GM21381 (cell line): ENCODE measurements at regions not wholly inside any gene's neighbourhood (a gene's known extent, or its start where the extent isn't known, plus 50 kb on each side); places are given as distances from the start of the nearest gene placed in this dataset.
"Not testable (repeated sequence)": the region's sequence is repeated elsewhere in the genome, so short reads cannot be mapped to it uniquely, and the experiment has no call there.

Source experiments
- ATAC-seq: cut with Tn5 transposase; IDR thresholded peaks from one replicate; pipeline ENCODE4 v1.9.1; 2021; ENCODE audit warnings: mild to moderate bottlenecking, moderate library complexity; ENCODE audit not compliant: unreplicated experiment

DNA sequence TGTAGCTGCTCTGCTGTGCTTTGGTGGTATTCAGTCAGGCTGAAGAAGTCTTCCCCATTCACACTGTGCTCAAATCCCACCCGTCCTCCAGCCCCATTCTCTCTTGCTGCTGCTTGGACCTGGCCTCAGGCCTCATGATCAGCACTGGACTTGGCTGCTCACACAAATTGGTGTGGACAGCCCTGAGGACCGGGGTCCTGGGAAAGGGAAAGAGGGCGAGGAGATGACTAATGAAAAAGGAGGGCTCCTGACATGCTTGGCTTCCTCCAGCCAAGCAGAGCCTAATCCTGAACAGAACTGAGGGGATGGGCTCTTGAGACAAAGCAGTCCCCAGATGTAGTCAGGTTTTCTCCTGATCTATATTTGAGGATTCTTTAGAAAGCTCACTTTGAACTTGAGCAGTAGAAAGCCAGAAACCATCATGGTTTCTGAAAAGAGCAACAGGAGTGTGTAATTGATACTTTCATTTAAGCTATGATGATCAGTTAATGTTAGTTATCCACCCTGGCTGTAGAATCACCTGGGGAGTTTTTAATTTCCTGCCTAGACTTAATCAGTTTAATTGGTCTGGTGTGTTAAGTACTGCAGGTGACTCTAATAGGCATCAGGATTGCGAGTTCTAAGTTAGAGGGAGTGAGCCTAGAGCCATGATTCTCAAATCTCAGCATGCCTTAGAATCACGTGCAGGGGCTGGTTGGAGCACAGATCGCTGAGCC, 79.4 kb upstream of the THBS1 start:
- ATAC-seq = no peak

DNA sequence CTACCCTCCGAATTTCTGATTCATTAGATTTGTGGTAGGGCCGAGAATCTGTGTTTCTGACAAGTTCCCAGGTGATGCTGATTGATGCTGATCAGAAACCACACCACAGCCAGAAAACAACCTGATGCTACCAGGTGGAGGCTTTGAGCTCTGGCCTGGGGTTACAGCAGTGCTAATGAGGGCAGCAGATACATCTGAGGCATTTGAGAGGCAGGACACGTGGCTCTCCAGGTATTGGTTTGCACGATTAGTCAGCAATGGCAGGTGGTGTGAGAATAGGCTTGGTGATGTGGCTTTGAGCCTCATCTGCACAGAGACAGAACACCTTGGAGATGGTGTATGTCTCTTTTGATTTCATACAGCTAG, 78.8 kb upstream of the THBS1 start:
- no peak for ATAC-seq

DNA sequence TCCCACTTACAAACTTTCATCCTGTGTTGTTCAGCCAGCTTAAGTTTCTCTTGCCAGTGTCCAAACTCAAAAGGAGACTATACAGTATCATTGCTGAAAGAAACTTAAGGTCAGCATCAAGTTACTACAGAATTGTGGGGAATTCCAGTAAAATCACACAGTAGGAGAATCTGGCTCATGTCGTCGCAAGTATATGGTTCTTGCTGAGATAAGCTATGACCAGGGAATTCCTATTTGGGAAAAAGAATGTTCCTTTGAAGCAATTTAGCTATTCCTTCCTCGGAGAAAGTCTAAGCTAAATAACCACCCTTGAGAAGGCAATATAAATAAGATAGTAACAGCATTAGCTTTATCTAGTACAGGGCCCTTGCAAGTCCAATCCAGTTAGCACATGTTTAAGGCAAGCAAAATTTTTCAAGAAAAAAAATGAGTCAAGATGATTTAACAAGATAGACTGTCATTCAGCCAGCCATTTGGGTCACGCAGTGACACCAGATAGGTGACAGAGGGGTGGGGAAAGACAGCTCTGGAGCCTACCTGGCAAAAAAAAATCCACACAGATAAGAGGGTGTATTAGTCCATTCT, 78.2 kb upstream of the THBS1 start:
- no peak for ATAC-seq

DNA sequence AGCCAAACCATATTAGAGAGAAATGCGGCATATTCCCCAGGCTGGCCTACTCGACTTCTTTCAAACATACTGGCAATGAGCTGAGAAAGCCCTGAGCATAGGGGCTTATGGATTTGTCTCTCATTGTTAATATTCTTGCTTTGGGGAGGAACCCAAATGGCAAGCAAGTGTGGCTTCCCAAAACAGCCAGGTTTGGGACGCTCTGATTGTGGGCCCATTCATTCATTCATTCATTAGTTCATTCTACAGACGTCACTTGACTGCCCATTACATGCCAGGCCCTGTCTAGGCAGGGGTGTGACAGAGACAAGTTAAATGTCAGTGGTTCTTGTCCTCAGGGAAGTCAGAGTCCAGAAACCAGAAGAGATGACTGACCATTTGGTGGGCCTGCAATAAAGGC, 77.4 kb upstream of the THBS1 start:
- ATAC-seq = no peak

DNA sequence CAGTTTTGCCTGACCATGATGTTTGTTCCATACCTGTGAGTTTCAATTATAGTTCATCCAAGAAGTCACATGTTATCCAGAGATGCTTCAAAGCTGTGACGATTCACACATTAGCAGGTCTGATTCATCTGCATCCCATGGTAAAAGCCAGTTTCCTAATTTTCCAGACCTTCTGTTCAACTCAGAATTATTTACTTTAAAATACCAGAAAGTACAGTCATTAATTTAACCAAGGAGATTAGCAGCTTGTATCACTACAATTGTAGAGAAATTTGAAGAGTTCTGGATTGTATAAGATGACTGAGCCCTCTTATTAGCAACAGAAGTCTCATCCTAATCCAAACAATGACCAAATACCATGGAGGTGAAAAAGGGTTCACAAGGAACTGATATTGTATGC, 76.1 kb upstream of the THBS1 start:
- ATAC-seq = no peak

DNA sequence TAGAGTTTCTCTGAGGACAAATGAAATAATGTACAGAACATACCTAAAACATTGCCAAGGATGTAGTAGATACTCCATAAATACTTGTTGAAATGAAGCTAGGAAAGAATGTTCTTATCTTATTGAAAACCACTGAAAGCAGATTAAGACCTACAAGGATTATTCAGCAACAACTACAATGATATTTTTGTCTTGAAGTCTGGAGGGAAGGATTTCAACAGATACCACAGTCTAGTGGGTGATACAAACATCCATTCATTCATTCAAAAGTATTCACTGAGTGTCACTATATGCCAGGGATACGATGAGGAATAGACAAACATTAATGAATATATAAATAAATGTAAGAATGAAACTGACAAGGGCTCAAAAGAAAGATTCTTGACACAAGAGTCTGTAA, 74.7 kb upstream of the THBS1 start:
- ATAC-seq = no peak

DNA sequence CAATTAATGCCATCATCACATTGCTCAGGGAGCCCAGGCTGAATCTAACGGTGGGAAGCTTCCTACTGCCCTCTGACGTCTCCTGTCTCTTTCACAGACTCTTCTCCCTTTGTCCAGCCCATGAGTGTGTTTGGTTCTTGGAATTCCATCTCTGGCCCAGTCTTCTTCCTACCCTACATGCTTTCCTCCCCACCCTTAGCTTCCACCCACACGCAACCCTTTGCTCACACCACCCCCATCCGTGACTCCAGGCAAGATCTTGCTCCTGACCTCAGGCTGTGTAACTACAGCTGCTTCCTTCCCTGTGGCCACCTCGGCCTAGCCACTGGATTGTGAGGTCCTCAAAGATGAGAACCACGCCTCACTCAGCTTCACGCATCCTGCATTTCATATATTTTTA, 72.3 kb upstream of the THBS1 start:
- no peak for ATAC-seq

DNA sequence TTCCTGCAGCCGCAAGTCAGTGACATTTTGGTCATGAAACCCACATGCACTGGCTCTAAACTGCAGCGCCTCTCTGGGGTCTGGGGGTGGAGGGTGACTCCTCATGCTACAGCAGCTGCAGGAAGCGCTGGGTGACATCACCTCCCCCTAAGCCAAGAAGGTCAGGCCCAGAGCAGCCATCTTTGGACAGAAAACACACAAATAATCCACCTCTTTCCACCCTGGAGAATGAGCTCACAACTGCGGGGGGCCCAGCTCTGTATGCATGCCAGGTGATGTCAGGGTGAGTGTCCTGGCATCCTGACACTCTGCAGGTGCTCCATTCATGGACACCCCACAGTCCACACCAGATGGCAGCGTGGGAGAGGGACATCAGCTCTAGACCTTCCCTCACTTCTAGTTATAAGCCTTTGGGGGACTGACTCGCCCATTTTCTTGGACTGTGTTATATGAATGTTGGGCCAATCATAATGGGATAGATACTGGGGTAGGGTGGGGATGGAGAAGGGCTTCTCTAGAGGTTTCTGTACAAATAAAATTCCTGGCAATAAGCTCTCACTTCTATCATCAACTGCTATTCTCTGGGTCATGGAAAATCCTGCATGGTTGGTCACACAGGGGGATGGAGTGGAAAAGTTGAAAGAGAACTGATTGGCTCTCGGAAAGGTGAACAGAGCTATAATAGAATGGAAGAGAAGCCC, 70.7 kb upstream of the THBS1 start:
- no peak for ATAC-seq

DNA sequence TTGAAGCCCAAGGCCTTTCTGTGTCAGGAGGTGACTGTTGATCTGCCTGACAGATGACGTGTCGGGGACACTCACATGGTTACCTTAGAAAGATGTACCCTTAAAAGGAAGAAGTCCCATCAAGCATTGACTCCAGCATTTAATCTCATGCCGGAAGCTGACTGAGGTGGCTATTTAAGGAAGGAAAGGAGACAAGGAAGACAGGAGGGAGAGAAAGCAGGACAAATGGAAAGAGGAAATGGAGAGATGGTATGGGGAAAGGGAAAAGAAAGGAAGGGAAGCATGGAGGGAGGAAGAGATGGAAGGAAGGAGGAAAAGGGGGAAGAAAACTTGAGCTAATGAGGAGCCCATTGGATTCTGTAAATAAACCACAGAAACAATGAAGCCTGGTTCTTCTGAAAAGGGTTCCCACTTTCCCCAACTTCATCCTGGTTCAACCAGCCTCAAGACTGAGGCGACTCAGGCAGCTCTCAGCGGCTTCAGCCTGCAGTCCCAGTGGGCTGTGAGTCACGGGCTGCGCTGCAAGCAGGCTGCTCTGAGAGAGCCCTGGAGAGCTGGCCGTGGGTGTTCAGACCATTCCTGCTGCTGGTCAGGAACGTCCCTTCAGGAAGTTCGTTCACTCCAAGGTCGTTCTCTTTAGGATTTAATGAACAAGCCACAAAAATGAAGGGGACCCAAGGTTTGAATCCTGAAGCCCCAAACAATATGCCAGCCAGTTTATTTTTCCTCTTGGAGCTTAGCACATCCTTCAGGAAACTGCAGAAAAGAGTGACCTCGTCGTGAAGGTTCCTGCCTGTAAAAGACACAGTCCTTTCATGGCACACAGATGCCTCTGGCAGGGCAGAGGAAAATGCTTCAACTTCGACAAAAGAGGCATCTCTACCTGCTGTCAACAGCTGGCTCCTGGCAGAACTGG, 69.6 kb upstream of the THBS1 start:
- no peak for ATAC-seq

DNA sequence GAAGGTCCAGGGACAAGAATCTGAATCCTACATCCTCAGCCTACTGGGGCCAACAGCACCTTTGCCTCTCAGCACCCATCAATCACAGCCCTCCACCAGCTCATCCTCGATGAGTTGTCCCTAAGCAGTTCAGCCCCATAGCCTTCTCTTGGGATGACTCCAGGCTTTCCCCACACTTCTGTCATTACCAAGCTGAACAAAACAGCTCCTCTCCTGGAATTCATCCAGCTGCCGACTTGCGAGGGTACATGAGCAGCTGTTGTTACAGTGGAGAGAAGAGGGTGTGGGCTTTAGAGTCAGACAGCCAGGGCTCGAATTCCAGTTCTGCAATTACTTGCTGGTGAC, 69.0 kb upstream of the THBS1 start:
- ATAC-seq = no peak

DNA sequence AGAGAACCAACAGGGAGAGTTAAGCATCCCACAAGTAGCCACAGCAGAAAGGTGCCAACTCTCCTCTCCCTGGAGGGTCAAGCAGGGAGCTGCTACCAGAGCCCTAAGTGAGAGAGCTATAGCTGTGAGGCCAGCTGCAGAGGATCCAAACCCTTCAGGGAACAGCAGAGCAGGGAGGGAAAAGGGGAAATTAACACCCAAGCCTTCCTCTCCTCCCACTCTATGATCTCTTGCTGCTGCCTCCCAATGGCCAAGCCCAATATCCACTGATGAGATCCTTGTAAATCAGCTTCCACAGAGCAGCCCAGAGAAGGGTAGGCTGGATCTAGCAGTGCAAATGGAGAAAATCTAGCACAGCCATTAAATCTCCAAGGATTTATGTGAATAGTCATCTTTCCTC, 68.2 kb upstream of the THBS1 start:
- ATAC-seq = no peak

DNA sequence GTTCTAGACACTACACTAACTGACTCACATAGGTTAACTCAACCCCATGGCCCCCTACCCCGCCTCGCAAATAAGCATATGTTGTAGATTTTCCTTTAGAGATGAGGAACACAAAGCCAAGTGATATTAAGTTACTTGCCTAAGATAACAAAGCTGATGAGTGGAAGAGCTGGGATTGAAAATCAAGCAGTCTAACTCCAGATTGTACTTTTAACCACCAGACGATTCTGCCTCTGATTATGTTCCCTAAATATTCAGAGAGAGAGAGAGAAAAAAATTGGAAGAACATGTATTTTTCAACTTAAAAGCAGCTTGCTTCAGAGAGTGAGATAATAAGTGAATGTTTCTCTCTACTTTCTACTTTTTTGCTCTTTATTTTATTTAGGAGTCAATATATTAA, 66.9 kb upstream of the THBS1 start:
- ATAC-seq = no peak

DNA sequence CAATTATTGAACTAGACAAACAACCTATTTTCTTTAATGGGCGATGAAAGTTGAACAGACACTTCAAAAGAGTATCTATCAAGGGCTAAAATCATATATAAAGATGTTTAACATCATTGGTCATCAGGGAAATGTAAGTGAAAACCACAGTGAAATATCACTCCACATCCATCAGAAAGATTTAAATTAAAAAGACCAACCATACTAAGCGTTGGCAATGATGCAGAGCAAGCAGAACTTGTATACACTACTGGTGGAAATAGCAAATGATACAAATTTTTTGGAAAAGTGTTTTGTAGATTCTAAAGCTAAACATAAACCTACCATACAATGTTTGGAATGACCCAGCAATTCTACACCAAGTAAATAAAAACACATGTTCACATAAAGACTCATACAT, 65.9 kb upstream of the THBS1 start:
- ATAC-seq = no peak

DNA sequence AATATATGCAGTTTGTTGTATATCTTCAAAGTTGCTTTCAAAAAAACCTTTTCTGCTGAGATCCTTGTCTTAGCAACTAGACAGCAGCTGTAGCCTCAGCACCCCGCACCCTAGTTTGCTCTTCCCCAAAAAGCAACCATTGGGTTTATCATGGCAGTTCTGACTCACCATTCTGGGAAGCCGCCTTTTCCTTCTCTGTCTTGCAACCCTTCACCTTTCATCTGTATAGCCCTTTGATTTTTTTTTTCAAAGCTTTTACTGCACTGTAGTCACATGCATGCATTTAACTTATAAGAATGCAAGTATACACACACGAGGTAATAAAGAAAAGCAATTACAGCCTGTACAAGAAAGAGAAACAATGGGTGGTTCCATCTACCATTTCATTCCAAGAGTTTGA, 65.1 kb upstream of the THBS1 start:
- ATAC-seq = no peak

DNA sequence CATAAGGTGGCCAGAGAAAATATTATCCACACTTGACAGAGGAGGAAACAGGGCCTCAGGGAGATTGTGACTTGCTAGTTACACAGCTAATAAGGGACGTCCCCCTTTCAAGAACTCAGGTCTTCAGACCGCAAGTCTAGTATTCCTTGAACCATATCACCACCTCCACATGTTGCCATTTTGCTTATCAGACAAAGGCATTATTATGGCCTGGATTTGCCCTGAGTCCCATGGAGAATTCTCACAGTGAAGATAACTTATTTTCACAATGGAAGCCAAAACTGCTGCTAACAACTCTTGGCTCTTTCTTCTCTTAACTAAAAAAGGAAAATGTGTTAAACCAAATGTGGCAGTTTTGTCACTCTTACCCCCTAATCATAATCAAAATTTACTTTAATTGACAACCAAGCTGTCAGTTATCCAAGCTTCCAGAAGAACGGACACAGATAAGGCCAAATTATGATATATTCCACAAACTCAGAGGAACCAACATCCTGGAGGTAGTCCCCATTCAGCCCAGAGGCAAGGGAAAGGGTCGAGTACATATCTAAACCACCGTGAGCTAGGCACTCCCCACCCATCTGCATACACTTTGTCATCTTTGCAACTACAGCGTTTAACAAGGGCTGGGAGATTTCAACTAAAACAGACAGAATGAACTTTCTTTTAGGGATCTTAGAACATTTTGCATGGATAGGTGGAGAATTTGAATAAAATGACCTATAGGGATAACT, 63.6 kb upstream of the THBS1 start:
- no peak for ATAC-seq

DNA sequence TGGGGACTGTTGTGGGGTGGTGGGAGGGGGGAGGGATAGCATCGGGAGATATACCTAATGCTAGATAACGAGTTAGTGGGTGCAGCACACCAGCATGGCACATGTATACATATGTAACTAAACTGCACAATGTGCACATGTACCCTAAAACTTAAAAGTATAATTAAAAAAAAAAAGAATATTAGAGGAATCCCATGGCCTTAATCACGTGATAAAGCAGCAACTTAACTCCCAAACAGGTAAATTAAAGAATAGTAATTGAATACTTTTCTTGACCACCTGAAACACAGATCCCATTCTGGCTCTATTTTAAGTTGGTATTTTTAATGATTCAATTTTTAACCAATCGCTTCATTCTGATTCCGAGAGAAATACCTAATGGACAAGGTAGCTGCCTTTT, 56.9 kb upstream of the THBS1 start:
- not testable (repeated sequence) for ATAC-seq

DNA sequence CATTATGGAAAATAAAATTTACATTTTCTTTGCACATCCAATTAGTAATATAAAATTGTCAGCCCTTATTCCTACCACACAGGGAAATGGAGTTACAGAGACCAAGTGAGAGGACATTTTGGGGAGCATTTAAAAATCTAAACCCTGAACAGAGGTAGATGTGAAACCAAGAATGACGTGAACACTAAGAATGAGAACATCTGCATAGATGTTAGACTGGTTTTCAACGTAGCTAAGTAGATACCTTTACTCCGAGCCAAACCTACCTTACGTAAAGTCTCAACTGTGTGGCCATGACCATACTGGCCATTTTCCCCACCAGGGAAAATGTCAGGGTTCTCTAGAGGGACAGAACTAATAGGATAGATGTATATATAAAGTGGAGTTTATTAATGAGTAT, 51.4 kb upstream of the THBS1 start:
- no peak for ATAC-seq

DNA sequence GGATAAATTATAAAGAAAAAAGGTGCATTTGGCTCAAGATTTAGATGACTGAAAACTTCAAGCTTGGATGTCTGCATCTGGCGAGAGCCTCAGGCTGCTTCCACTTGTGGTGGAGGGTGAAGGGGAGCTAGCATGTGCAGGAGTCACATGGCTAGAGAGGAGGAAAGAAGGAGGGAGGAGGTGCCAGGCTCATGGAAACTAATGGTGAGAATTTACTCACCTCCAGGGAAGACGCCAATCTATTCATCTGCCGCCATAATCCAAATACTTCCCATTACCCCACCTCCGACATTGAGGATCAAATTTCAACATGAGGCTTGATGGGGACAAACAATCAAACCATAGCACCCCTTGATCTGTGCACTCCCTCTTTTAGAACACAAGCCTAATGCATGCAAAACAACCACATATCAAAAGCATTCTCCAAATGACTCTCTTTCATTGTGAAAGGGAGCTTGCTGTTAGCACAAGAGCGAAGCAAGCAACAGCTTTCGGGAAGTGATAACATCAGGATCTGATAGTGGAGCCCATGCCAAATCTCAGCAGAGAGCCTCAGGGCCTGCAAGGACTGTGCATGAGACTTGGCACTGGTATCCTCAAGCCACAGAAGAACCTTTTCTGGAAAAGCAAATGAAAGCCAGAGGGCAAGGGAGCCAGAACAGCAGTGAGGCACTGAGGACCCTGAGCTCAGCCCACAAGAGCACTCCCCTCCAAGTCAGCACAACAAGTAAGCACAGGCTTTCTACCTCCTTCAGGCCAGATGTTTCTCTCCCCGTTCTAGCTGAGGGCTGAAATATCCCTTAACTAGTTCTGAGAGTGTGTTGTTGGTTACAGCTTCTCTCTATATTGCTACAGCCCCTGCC, 50.2 kb upstream of the THBS1 start:
- no peak for ATAC-seq
